Prostate gland (tissue), 2 donors: ENCODE measurements at regions not wholly inside any gene's neighbourhood (a gene's known extent, or its start where the extent isn't known, plus 50 kb on each side); places are given as distances from the start of the nearest gene placed in this dataset.

Experiments
- DNase-seq: peaks from one replicate; pipeline ENCODE4 v3.0.0-alpha.2; 2019; ENCODE audit warnings: low spot score
- H3K27ac ChIP-seq, 2 donors: fragments of 200-600 bp; sonication (generic); 2 replicates each; pipeline ENCODE4 v1.5.1; 2017 to 2019
- H3K27me3 ChIP-seq: fragments of 200-600 bp; sonication (generic); replicated peaks from 2 replicates; pipeline ENCODE4 v1.5.1; 2019; ENCODE audit not compliant: insufficient read depth
- H3K36me3 ChIP-seq, 2 donors: fragments of 200-600 bp; sonication (generic); 1 replicate in 1 of 2; 2 replicates in 1 of 2; pipeline versions ENCODE4 v1.5.1 to v1.8.1; 2017 to 2019
- H3K4me1 ChIP-seq: fragments of 200-600 bp; sonication (generic); replicated peaks from 2 replicates; pipeline ENCODE4 v1.5.1; 2019
- H3K4me3 ChIP-seq, 2 donors: fragments of 200-600 bp; sonication (generic); 2 replicates each; pipeline ENCODE4 v1.5.1; 2017 to 2019
- H3K9me3 ChIP-seq: fragments of 200-600 bp; sonication (generic); 2 replicates; pipeline ENCODE4 v1.5.1; 2017
- POLR2A ChIP-seq: fragments of 450-650 bp; IDR thresholded peaks from one replicate; pipeline ENCODE4 v1.6.1; 2016; ENCODE audit warnings: antibody characterized with exemption, mild to moderate bottlenecking
- POLR2AphosphoS5 ChIP-seq: sonication (generic); formaldehyde crosslinking; IDR thresholded peaks from one replicate; pipeline ENCODE4 v1.6.1; 2017; ENCODE audit warnings: antibody characterized with exemption
- WGBS: methylation state at CpG from one replicate; pipeline ENCODE4 v1.1.5; 2018; 5-methylcytosine and 5-hydroxymethylcytosine counted together
- intact Hi-C: fragments of 100-400 bp; cut with DNase I; formaldehyde crosslinking; loops from one replicate; pipeline ENCODE4 v1.14.2; 2022
- TF ChIP-seq, protein P1 (sequence below), 4 experiments: fragments of 200-600 bp in 2 of 4; fragments of 450-650 bp in 2 of 4; sonication (generic) in 2 of 4; IDR thresholded peaks; 1 replicate in 3 of 4; 2 replicates in 1 of 4; pipeline ENCODE4 v1.5.1; 2016 to 2019; ENCODE audit warnings: antibody characterized with exemption in 4 of 4, mild to moderate bottlenecking in 2 of 4, moderate library complexity in 2 of 4

- Histone ChIP-seq H3K9me3 (no peaks in the 10 kb centered on the region), H3K36me3 (no peaks in the 10 kb centered on the region), H3K27me3 (no peaks in the 10 kb centered on the region), H3K4me1 (no peaks in the 10 kb centered on the region), H3K27ac (peak overlapping the region in 1 of 2 donors; percentile 2), H3K4me3 (no peak overlapping the region)
- 55% methylated on average over 9 of the region's 9 CpGs for WGBS
- TF ChIP-seq POLR2A (no peak), POLR2AphosphoS5 (no peak)
- TF ChIP-seq, protein P1, sequence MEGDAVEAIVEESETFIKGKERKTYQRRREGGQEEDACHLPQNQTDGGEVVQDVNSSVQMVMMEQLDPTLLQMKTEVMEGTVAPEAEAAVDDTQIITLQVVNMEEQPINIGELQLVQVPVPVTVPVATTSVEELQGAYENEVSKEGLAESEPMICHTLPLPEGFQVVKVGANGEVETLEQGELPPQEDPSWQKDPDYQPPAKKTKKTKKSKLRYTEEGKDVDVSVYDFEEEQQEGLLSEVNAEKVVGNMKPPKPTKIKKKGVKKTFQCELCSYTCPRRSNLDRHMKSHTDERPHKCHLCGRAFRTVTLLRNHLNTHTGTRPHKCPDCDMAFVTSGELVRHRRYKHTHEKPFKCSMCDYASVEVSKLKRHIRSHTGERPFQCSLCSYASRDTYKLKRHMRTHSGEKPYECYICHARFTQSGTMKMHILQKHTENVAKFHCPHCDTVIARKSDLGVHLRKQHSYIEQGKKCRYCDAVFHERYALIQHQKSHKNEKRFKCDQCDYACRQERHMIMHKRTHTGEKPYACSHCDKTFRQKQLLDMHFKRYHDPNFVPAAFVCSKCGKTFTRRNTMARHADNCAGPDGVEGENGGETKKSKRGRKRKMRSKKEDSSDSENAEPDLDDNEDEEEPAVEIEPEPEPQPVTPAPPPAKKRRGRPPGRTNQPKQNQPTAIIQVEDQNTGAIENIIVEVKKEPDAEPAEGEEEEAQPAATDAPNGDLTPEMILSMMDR (IDR thresholded peaks at IDR 0.05) = no peak
- DNase-seq = no peak
- intact Hi-C loops = no loop called here
These were observed 772.5 kb downstream of the TBC1D22A start for GRCh38 chr22:47534804-47535410.

DNA sequence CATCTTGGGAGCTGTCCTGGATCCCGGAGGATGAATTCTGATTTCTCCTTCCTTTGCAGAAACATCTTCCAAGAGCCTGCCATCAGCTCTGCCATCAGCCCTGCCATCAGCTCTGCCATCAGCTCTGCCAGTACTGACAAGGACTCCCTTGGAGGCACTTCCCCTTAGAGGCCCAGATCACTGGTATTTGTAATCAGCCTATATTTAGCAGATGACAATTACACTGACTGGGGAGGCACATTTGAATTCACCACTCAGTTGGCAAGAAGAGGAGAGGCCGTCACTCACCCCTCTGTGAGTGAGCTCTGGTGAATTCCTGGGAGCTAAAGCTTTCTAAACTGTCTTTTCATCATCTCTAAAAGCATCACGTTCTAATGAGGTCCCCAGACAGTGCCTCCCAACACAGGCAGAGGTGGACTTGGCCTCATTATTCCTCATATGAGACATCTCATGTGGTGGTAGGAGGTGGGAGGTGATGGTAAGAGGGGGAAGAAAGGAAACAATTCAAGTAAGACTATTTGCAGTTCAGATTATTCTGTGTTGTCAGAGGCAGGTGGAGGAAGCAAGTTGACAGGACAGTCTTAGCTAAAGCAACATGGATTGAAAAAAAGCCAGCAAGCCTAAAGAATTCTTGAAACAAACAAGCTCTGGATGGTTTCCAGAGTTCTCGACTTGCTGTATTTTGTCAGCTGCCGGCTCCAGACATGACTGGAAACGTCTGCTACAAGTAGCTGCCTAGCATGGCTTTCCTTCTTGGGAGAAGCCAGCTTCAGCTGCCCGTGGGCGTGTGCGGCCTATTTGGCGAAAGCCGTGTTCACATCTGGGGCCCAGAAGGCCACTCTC lies 771.7 kb downstream of the TBC1D22A start:
- intact Hi-C loops = no loop called here
- no peak overlapping the region for H3K4me3 ChIP-seq
- no peaks in the 10 kb centered on the region for H3K36me3 ChIP-seq
- H3K4me1 ChIP-seq = no peaks in the 10 kb centered on the region
- peak; percentile 16 for TF ChIP-seq POLR2AphosphoS5
- no peak for TF ChIP-seq POLR2A
- H3K9me3 ChIP-seq = no peaks in the 10 kb centered on the region
- WGBS = 30% methylated on average over 11 of the region's 11 CpGs
- H3K27ac ChIP-seq = peak overlapping the region in 1 of 2 donors; percentile 2
- no peaks in the 10 kb centered on the region for H3K27me3 ChIP-seq
- DNase-seq = peak; percentile 48

- H3K4me1 ChIP-seq = no peaks in the 10 kb centered on the region
- TF ChIP-seq, protein P1 (IDR thresholded peaks at IDR 0.05) = no peak
- TF ChIP-seq POLR2A (no peak), POLR2AphosphoS5 (no peak)
- no peaks in the 10 kb centered on the region for H3K27me3 ChIP-seq
- 71% methylated on average over 1 of the region's 1 CpG for WGBS
- DNase-seq = no peak
- H3K27ac ChIP-seq = no peak overlapping the region
- no peaks in the 10 kb centered on the region for H3K9me3 ChIP-seq
- intact Hi-C loops = no loop called here
- no peaks in the 10 kb centered on the region for H3K36me3 ChIP-seq
- no peak overlapping the region for H3K4me3 ChIP-seq
These were observed 754.6 kb downstream of the TBC1D22A start for GRCh38 chr22:47517062-47517461.

DNA sequence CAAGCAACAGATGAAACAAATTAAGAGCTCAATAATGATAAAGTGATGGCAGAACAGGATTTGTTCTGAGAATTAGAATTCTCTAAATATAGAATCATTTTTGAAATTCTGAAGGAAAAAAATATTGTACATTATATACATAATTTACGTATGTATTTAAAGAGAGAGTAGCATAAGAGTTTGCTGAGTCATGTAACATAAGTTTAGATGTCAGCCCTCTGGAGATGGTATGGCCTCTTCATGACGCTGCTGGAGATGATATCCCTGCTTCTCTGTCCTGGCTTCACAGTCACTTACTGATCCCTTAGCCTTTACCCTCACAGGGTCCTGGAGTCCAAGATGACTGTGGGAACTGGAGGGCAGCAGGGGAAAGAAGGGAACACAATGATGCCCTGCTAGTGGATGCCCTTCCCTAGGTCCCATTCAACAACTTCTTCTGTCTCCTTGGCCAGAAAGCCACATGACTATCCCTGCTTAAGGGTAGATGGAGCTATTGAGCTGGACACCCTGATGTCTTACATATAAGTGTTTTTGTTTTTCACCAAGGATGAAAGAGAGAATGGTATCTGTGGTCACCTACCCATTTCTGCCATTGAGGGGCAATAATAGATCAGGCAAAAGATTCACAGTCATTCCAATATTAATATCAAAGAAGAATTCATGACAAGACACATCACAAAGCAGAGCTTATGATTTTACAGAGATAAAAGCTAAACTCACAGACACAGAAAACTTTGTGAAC lies 753.1 kb downstream of the TBC1D22A start:
- WGBS = 86% methylated on average over 2 of the region's 2 CpGs
- intact Hi-C loops = no loop called here

GRCh38 chr22:47512617-47513016 lies 750.2 kb downstream of the TBC1D22A start:
- no peak for DNase-seq

More for the DNA sequence above, 753.1 kb downstream of the TBC1D22A start:
- no peaks in the 10 kb centered on the region for H3K36me3 ChIP-seq
- H3K9me3 ChIP-seq = no peaks in the 10 kb centered on the region
- no peak overlapping the region for H3K27ac ChIP-seq
- H3K4me1 ChIP-seq = no peaks in the 10 kb centered on the region
- H3K27me3 ChIP-seq = no peaks in the 10 kb centered on the region
- no peak overlapping the region for H3K4me3 ChIP-seq
- DNase-seq = no peak
- TF ChIP-seq, protein P1 (IDR thresholded peaks at IDR 0.05) = peak in 1 of 4 experiments; percentile 11
- TF ChIP-seq POLR2AphosphoS5 = no peak

More at GRCh38 chr22:47512617-47513016, 750.2 kb downstream of the TBC1D22A start:
- Histone ChIP-seq H3K4me3 (no peak overlapping the region), H3K4me1 (no peaks in the 10 kb centered on the region), H3K9me3 (no peaks in the 10 kb centered on the region), H3K27me3 (no peaks in the 10 kb centered on the region), H3K36me3 (no peaks in the 10 kb centered on the region), H3K27ac (no peak overlapping the region)
- TF ChIP-seq, protein P1 (IDR thresholded peaks at IDR 0.05) = no peak
- TF ChIP-seq POLR2AphosphoS5 (no peak), POLR2A (no peak)
- intact Hi-C loops = no loop called here
- WGBS = 87% methylated on average over 2 of the region's 2 CpGs
